ENCODE measurements at regions not wholly inside any gene's neighbourhood (a gene's known extent, or its start where the extent isn't known, plus 50 kb on each side); places are given as distances from the start of the nearest gene placed in this dataset.

GRCh38 chr7:34354011-34354410 is 304.0 kb upstream of the NPSR1 start:
- H3K27me3 Mint-ChIP-seq (ENCODE audit: low read depth): peaks cover 46% of the 10 kb centered on the region
- no peak overlapping the region for H3K27ac Mint-ChIP-seq
- H3K9ac ChIP-seq (ENCODE audit: extremely low read depth, insufficient read length, low read length): no peak overlapping the region
- peaks cover 20 to 26% of the 10 kb centered on the region in 2 experiments for H3K4me1 Mint-ChIP-seq
- H4K5ac ChIP-seq (ENCODE audit: insufficient read length, low read depth, low read length): no peak overlapping the region
- no peaks in the 10 kb centered on the region for H3K9me3 ChIP-seq (ENCODE audit: control insufficient read depth, low read depth, low read length)
- no peak for TF ChIP-seq CTCF (conservative IDR thresholded peaks at IDR 0.05)
- no CpG with 5 or more reads among the region's 3 CpGs for WGBS (ENCODE audit: extremely low coverage, insufficient read length, low lambda C conversion rate)
- no peak overlapping the region for H3K4me3 Mint-ChIP-seq
- no peak overlapping the region for H2AK5ac ChIP-seq (ENCODE audit: insufficient read length, low read length)
- no peak overlapping the region for H4K8ac ChIP-seq (replicated peaks; ENCODE audit: insufficient read length, low read depth, low read length)
- H3K14ac ChIP-seq (ENCODE audit: insufficient read depth, low read length): no peak overlapping the region
- H2AFZ ChIP-seq (ENCODE audit: low read length): no peak overlapping the region
- no peak overlapping the region for H3K4me2 ChIP-seq (ENCODE audit: insufficient read depth, insufficient read length, low read length)
- no peaks in the 10 kb centered on the region for H3K23me2 ChIP-seq (ENCODE audit: insufficient read length, low read depth, low read length, poor library complexity, severe bottlenecking)
- no peak overlapping the region for H4K91ac ChIP-seq (ENCODE audit: insufficient read length, low read depth, low read length)
- no peaks in the 10 kb centered on the region; a peak in 1 of 7 replicates for H3K36me3 Mint-ChIP-seq (ENCODE audit: insufficient read depth in 1 of 3, low read depth in 3 of 3)
- H4K20me1 ChIP-seq (ENCODE audit: control insufficient read depth, insufficient read depth, insufficient read length): no peaks in the 10 kb centered on the region
- DNase-seq: no peak
- H3K79me2 ChIP-seq (ENCODE audit: insufficient read depth, low read length): no peaks in the 10 kb centered on the region
- no peak overlapping the region for H2BK15ac ChIP-seq (ENCODE audit: low read depth, low read length)
- H2BK20ac ChIP-seq (ENCODE audit: low read depth, low read length, poor library complexity, severe bottlenecking): no peak overlapping the region
- H3K18ac ChIP-seq (ENCODE audit: insufficient read length, low read depth, low read length): no peak overlapping the region
- no peak overlapping the region for H3K4ac ChIP-seq (ENCODE audit: low read depth, low read length)
- no peaks in the 10 kb centered on the region for H3K79me1 ChIP-seq (ENCODE audit: insufficient read depth, low read depth, low read length, poor library complexity, severe bottlenecking)
- H2BK12ac ChIP-seq (ENCODE audit: insufficient read length, low read depth, low read length): no peak overlapping the region
- H3T11ph ChIP-seq (ENCODE audit: low read length): no peak overlapping the region
- H3K4me1 ChIP-seq (ENCODE audit: insufficient read depth, low read length): no peaks in the 10 kb centered on the region
- no peak overlapping the region for H2BK120ac ChIP-seq (ENCODE audit: low read depth, low read length, poor library complexity, severe bottlenecking)
- H3K23ac ChIP-seq (ENCODE audit: insufficient read length, low read depth, low read length): no peak overlapping the region
- H3K56ac ChIP-seq (ENCODE audit: insufficient read length, low read depth, low read length): no peak overlapping the region
- no peak overlapping the region for H3K27ac ChIP-seq (ENCODE audit: insufficient read length, low read depth, low read length)
- H2BK5ac ChIP-seq (ENCODE audit: insufficient read length, low read length): no peak overlapping the region
- H3K27me3 ChIP-seq (ENCODE audit: insufficient read depth, low read length): peaks cover 29% of the 10 kb centered on the region; the same call in 1 of the 2 replicates
- no peaks in the 10 kb centered on the region for H3K9me3 Mint-ChIP-seq

Data from H9 (cell line).